WTC11 (cell line): ENCODE measurements at regions not wholly inside any gene's neighbourhood (a gene's known extent, or its start where the extent isn't known, plus 50 kb on each side); places are given as distances from the start of the nearest gene placed in this dataset.

Source experiments
- ATAC-seq: fragments of 200-7000 bp; cut with Tn5 transposase; 2 replicates; pipeline ENCODE4 v1.10.0; 2021; ENCODE audit warnings: mild to moderate bottlenecking, moderate library complexity
- CTCF ChIA-PET: fragments of 300-600 bp; sonication (Branson Sonifier 250); formaldehyde crosslinking; loops from one replicate; lab custom pipeline; 2021; ENCODE audit warnings: antibody characterized with exemption; lab: Charles Lee
- POLR2A ChIA-PET: fragments of 350-600 bp; sonication (Branson Sonifier 250); formaldehyde crosslinking; loops from one replicate; lab custom pipeline; 2021; ENCODE audit warnings: antibody characterized with exemption; lab: Charles Lee
- DNase-seq: peaks from one replicate; pipeline ENCODE4 v3.0.0; 2021; ENCODE audit warnings: low spot score
- H3K27ac Mint-ChIP-seq: 2 replicates; pipeline ENCODE4 v1.8.0; 2021; ENCODE audit warnings: mixed read lengths
- H3K27me3 Mint-ChIP-seq: 2 replicates; pipeline ENCODE4 v1.8.0; 2021; ENCODE audit warnings: low read depth, mild to moderate bottlenecking, moderate library complexity, mixed read lengths
- H3K36me3 Mint-ChIP-seq: 2 replicates; pipeline ENCODE4 v1.8.0; 2021; ENCODE audit warnings: mixed read lengths
- H3K4me1 Mint-ChIP-seq: 2 replicates; pipeline ENCODE4 v1.8.0; 2022; ENCODE audit warnings: mixed read lengths
- H3K4me3 Mint-ChIP-seq: 2 replicates; pipeline ENCODE4 v1.8.0; 2021; ENCODE audit warnings: mild to moderate bottlenecking, moderate library complexity, mixed read lengths
- H3K9me3 Mint-ChIP-seq: 2 replicates; pipeline ENCODE4 v1.8.0; 2021; ENCODE audit warnings: mixed read lengths
- ARID4B ChIP-seq: sonication (generic); formaldehyde crosslinking; IDR thresholded peaks from 2 replicates; pipeline ENCODE4 v1.8.0; 2023; ENCODE audit warnings: missing genetic modification reagents, mild to moderate bottlenecking, borderline replicate concordance
- E2F1 ChIP-seq: sonication (generic); formaldehyde crosslinking; IDR thresholded peaks from 2 replicates; pipeline ENCODE4 v1.8.0; 2022; ENCODE audit warnings: mild to moderate bottlenecking, missing genetic modification reagents
- E2F4 ChIP-seq: sonication (generic); formaldehyde crosslinking; IDR thresholded peaks from 2 replicates; pipeline ENCODE4 v1.8.1; 2022; ENCODE audit warnings: low read depth, mild to moderate bottlenecking, moderate library complexity, missing genetic modification reagents, borderline replicate concordance
- E2F5 ChIP-seq: sonication (generic); formaldehyde crosslinking; IDR thresholded peaks from 2 replicates; pipeline ENCODE4 v1.8.1; 2022; ENCODE audit warnings: mild to moderate bottlenecking, moderate library complexity, missing genetic modification reagents
- EMX1 ChIP-seq: fragments of 250-450 bp; sonication (Bioruptor Pico); IDR thresholded peaks from 2 replicates; pipeline ENCODE4 v1.8.0; 2021; ENCODE audit warnings: mild to moderate bottlenecking
- ETV6 ChIP-seq: sonication (generic); formaldehyde crosslinking; IDR thresholded peaks from 2 replicates; pipeline ENCODE4 v1.8.1; 2022; ENCODE audit warnings: mild to moderate bottlenecking, missing genetic modification reagents
- FOXP4 ChIP-seq: sonication (generic); formaldehyde crosslinking; IDR thresholded peaks from 2 replicates; pipeline ENCODE4 v1.8.0; 2022; ENCODE audit warnings: mild to moderate bottlenecking, missing genetic modification reagents
- GABPB1 ChIP-seq: sonication (generic); formaldehyde crosslinking; IDR thresholded peaks from 2 replicates; pipeline ENCODE4 v1.8.1; 2023; ENCODE audit warnings: mild to moderate bottlenecking, missing genetic modification reagents
- GTF2I ChIP-seq: fragments of 250-450 bp; sonication (Bioruptor Pico); conservative IDR thresholded peaks from 2 replicates; pipeline ENCODE4 v1.4.0; 2021; ENCODE audit warnings: mild to moderate bottlenecking
- HMGXB4 ChIP-seq: sonication (generic); formaldehyde crosslinking; IDR thresholded peaks from 2 replicates; pipeline ENCODE4 v1.8.1; 2023; ENCODE audit warnings: mild to moderate bottlenecking, moderate library complexity, missing genetic modification reagents
- IRF1 ChIP-seq: sonication (generic); formaldehyde crosslinking; IDR thresholded peaks from 2 replicates; pipeline ENCODE4 v1.8.0; 2023; ENCODE audit warnings: missing genetic modification reagents
- PRDM15 ChIP-seq: sonication (generic); formaldehyde crosslinking; IDR thresholded peaks from 2 replicates; pipeline ENCODE4 v1.8.0; 2022; ENCODE audit warnings: missing genetic modification reagents
- SMAD4 ChIP-seq: sonication (generic); formaldehyde crosslinking; IDR thresholded peaks from 2 replicates; pipeline ENCODE4 v1.8.0; 2022; ENCODE audit warnings: mild to moderate bottlenecking, missing genetic modification reagents
- SOX15 ChIP-seq: fragments of 250-450 bp; sonication (Bioruptor Pico); IDR thresholded peaks from 2 replicates; pipeline ENCODE4 v1.9.0; 2021; ENCODE audit warnings: mild to moderate bottlenecking
- SP1 ChIP-seq: sonication (generic); formaldehyde crosslinking; conservative IDR thresholded peaks from 2 replicates; pipeline ENCODE4 v1.8.1; 2022; ENCODE audit warnings: missing genetic modification reagents
- TEAD1 ChIP-seq: sonication (generic); formaldehyde crosslinking; IDR thresholded peaks from 2 replicates; pipeline ENCODE4 v1.8.0; 2022; ENCODE audit warnings: mild to moderate bottlenecking, missing genetic modification reagents

GRCh38 chr18:45197526-45197970 is 417.7 kb upstream of the SLC14A2 start (continued):
- no peak for TF ChIP-seq ARID4B (CRISPR knock-in tag)
- TF ChIP-seq SMAD4 (CRISPR knock-in tag) = no peak
- TF ChIP-seq GABPB1 = no peak
- TF ChIP-seq EMX1 = no peak
- TF ChIP-seq GTF2I (CRISPR knock-in tag) = no peak

GRCh38 chr18:45198526-45198925 is 416.8 kb upstream of the SLC14A2 start:
- POLR2A ChIA-PET = no interaction called here
- Mint-ChIP-seq H3K4me3 (no peak overlapping the region), H3K36me3 (no peaks in the 10 kb centered on the region), H3K27me3 (no peaks in the 10 kb centered on the region), H3K9me3 (peaks cover 5% of the 10 kb centered on the region; the same call in 1 of the 2 replicates), H3K27ac (no peak overlapping the region), H3K4me1 (no peaks in the 10 kb centered on the region)
- DNase-seq (no peak), ATAC-seq (no peak)
- CTCF ChIA-PET = no interaction called here
- no peak for TF ChIP-seq SMAD4 (CRISPR knock-in tag)
- TF ChIP-seq IRF1 = no peak
- TF ChIP-seq SOX15 (CRISPR knock-in tag) = no peak
- no peak for TF ChIP-seq ETV6 (CRISPR knock-in tag)
- TF ChIP-seq TEAD1 (CRISPR knock-in tag) = no peak
- TF ChIP-seq E2F4 (CRISPR knock-in tag) = no peak
- TF ChIP-seq FOXP4 (CRISPR knock-in tag) = no peak
- TF ChIP-seq SP1 (CRISPR knock-in tag) = no peak
- no peak for TF ChIP-seq PRDM15 (CRISPR knock-in tag)
- TF ChIP-seq HMGXB4 (CRISPR knock-in tag) = no peak
- TF ChIP-seq E2F1 (CRISPR knock-in tag) = no peak
- no peak for TF ChIP-seq E2F5 (CRISPR knock-in tag)
- TF ChIP-seq GABPB1 = no peak
- TF ChIP-seq, all 79 proteins: peak for 0
